Transverse colon (tissue), 4 donors: ENCODE measurements at regions not wholly inside any gene's neighbourhood (a gene's known extent, or its start where the extent isn't known, plus 50 kb on each side); places are given as distances from the start of the nearest gene placed in this dataset.

Source experiments
- DNase-seq: peaks from one replicate; pipeline ENCODE4 v3.0.0-alpha.2; 2019
- H3K27ac ChIP-seq, 4 donors: fragments of 200-600 bp; sonication (generic); 2 replicates each; pipeline ENCODE4 v1.5.1; 2016 to 2018; ENCODE audit warnings: inconsistent platforms in 4 of 4
- H3K27me3 ChIP-seq: fragments of 200-600 bp; sonication (generic); 2 replicates; pipeline ENCODE4 v1.5.1; 2017; ENCODE audit warnings: inconsistent platforms
- H3K36me3 ChIP-seq, 4 donors: fragments of 200-600 bp; sonication (generic); 2 replicates each; pipeline ENCODE4 v1.5.1; 2017 to 2019; ENCODE audit warnings: inconsistent platforms in 4 of 4
- H3K4me1 ChIP-seq, 4 donors: fragments of 200-600 bp; sonication (generic); 2 replicates each; pipeline ENCODE4 v1.5.1; 2017 to 2020; ENCODE audit warnings: inconsistent platforms in 4 of 4
- H3K4me3 ChIP-seq, 4 donors: fragments of 200-600 bp; sonication (generic); 1 replicate in 1 of 4; 2 replicates in 3 of 4; pipeline versions ENCODE4 v1.5.1 to v1.6.1; 2017 to 2019; ENCODE audit warnings: inconsistent platforms in 4 of 4
- H3K9me3 ChIP-seq, 2 donors: fragments of 200-600 bp; sonication (generic); 2 replicates each; pipeline ENCODE4 v1.5.1; 2017 to 2019; ENCODE audit warnings: inconsistent platforms in 2 of 2
- CTCF ChIP-seq, 5 experiments: fragments of 200-600 bp in 3 of 5; fragments of 450-650 bp in 2 of 5; sonication (generic) in 3 of 5; IDR thresholded peaks; 1 replicate in 2 of 5; 2 replicates in 3 of 5; pipeline ENCODE4 v1.5.1; 2016 to 2017; ENCODE audit warnings: antibody characterized with exemption in 5 of 5, inconsistent platforms in 3 of 5, mild to moderate bottlenecking in 2 of 5, moderate library complexity in 1 of 5
- EP300 ChIP-seq: sonication (generic); formaldehyde crosslinking; IDR thresholded peaks from one replicate; pipeline ENCODE4 v1.6.1; 2017; ENCODE audit warnings: antibody characterized with exemption, low read depth
- POLR2A ChIP-seq: fragments of 450-650 bp; IDR thresholded peaks from one replicate; pipeline ENCODE4 v1.6.1; 2016; ENCODE audit warnings: antibody characterized with exemption, mild to moderate bottlenecking, moderate library complexity
- POLR2AphosphoS5 ChIP-seq, 3 donors: sonication (generic); formaldehyde crosslinking; IDR thresholded peaks; one replicate each; pipeline ENCODE4 v1.6.1; 2016; ENCODE audit warnings: antibody characterized with exemption in 3 of 3
- WGBS, 2 donors: methylation state at CpG; one replicate each; pipeline ENCODE4 v1.1.5; 2018; ENCODE audit warnings: low coverage in 1 of 2; 5-methylcytosine and 5-hydroxymethylcytosine counted together
- in situ Hi-C, 4 donors: fragments of 200-750 bp; cut with MboI; loops; one replicate each; pipeline versions ENCODE4 v1.15.0 to v1.15.1; 2017; ENCODE audit warnings: low sequenced_read_pairs in 3 of 4, low pct_ligation_motif_present in 1 of 4, low pct_unique_long_range_greater_than_20kb in 1 of 4
- intact Hi-C: fragments of 100-400 bp; cut with DNase I; formaldehyde crosslinking; loops from one replicate; pipeline ENCODE4 v1.15.1; 2023; ENCODE audit warnings: low total_unique reads

GRCh38 chr2:186912979-186913378 is 64.0 kb upstream of the ZSWIM2 start:
- DNase-seq = no peak
- Histone ChIP-seq H3K4me3 (no peak overlapping the region), H3K27ac (no peak overlapping the region), H3K27me3 (no peaks in the 10 kb centered on the region), H3K9me3 (no peaks in the 10 kb centered on the region), H3K36me3 (no peaks in the 10 kb centered on the region), H3K4me1 (no peaks in the 10 kb centered on the region)
- 62 to 66% methylated on average over 2 of the region's 2 CpGs for WGBS, 2 donors
- in situ Hi-C loops = no loop called here
- intact Hi-C loops = no loop called here
- TF ChIP-seq CTCF (IDR thresholded peaks at IDR 0.05) (no peak), EP300 (no peak), POLR2AphosphoS5 (IDR thresholded peaks at IDR 0.05) (no peak), POLR2A (no peak)

- TF ChIP-seq POLR2A = no peak
- no peak for TF ChIP-seq POLR2AphosphoS5 (IDR thresholded peaks at IDR 0.05)
- no peak for TF ChIP-seq CTCF (IDR thresholded peaks at IDR 0.05)
- TF ChIP-seq EP300 = no peak
- H3K9me3 ChIP-seq = no peaks in the 10 kb centered on the region
- no peaks in the 10 kb centered on the region for H3K36me3 ChIP-seq
- no peak overlapping the region for H3K4me3 ChIP-seq
- no peaks in the 10 kb centered on the region for H3K27me3 ChIP-seq
- intact Hi-C loops = no loop called here
- in situ Hi-C loops = no loop called here
- no peaks in the 10 kb centered on the region for H3K4me1 ChIP-seq
- no peak for DNase-seq
- H3K27ac ChIP-seq = no peak overlapping the region
- WGBS, 2 donors = 80 to 96% methylated on average over 2 to 8 of the region's 8 CpGs
Measured at GRCh38 chr2:186911551-186912085, 62.6 kb upstream of the ZSWIM2 start.

GRCh38 chr2:186910996-186911395 is 62.0 kb upstream of the ZSWIM2 start:
- no peak for DNase-seq
- no peak for TF ChIP-seq POLR2A
- Histone ChIP-seq H3K4me1 (no peaks in the 10 kb centered on the region), H3K27me3 (no peaks in the 10 kb centered on the region), H3K27ac (no peak overlapping the region), H3K9me3 (no peaks in the 10 kb centered on the region), H3K4me3 (no peak overlapping the region), H3K36me3 (no peaks in the 10 kb centered on the region)
- 63 to 75% methylated on average over 4 of the region's 4 CpGs for WGBS, 2 donors
- in situ Hi-C loops = no loop called here
- intact Hi-C loops = no loop called here

GRCh38 chr2:186909095-186909494 is 60.1 kb upstream of the ZSWIM2 start:
- TF ChIP-seq EP300 = no peak
- no peak for TF ChIP-seq CTCF (IDR thresholded peaks at IDR 0.05)
- TF ChIP-seq POLR2AphosphoS5 (IDR thresholded peaks at IDR 0.05) = no peak
- TF ChIP-seq POLR2A = no peak
- in situ Hi-C loops = no loop called here
- Histone ChIP-seq H3K4me3 (no peak overlapping the region), H3K36me3 (no peaks in the 10 kb centered on the region), H3K4me1 (no peaks in the 10 kb centered on the region), H3K27ac (no peak overlapping the region), H3K9me3 (no peaks in the 10 kb centered on the region), H3K27me3 (no peaks in the 10 kb centered on the region)
- DNase-seq = no peak
- WGBS, 2 donors = 91 to 96% methylated on average over 3 of the region's 3 CpGs
- intact Hi-C loops = no loop called here

GRCh38 chr2:186907897-186908296 is 58.9 kb upstream of the ZSWIM2 start:
- H3K9me3 ChIP-seq = no peaks in the 10 kb centered on the region
- H3K4me1 ChIP-seq = no peaks in the 10 kb centered on the region
- intact Hi-C loops = no loop called here
- H3K36me3 ChIP-seq = no peaks in the 10 kb centered on the region
- in situ Hi-C loops = no loop called here
- 34 to 44% methylated on average over 1 of the region's 1 CpG for WGBS, 2 donors
- H3K27ac ChIP-seq = no peak overlapping the region
- H3K27me3 ChIP-seq = no peaks in the 10 kb centered on the region
- DNase-seq = no peak
- no peak overlapping the region for H3K4me3 ChIP-seq
- TF ChIP-seq POLR2A = no peak
- no peak for TF ChIP-seq EP300
- no peak for TF ChIP-seq POLR2AphosphoS5 (IDR thresholded peaks at IDR 0.05)
- TF ChIP-seq CTCF (IDR thresholded peaks at IDR 0.05) = no peak
